ENCODE measurements at regions not wholly inside any gene's neighbourhood (a gene's known extent, or its start where the extent isn't known, plus 50 kb on each side); places are given as distances from the start of the nearest gene placed in this dataset.

DNA sequence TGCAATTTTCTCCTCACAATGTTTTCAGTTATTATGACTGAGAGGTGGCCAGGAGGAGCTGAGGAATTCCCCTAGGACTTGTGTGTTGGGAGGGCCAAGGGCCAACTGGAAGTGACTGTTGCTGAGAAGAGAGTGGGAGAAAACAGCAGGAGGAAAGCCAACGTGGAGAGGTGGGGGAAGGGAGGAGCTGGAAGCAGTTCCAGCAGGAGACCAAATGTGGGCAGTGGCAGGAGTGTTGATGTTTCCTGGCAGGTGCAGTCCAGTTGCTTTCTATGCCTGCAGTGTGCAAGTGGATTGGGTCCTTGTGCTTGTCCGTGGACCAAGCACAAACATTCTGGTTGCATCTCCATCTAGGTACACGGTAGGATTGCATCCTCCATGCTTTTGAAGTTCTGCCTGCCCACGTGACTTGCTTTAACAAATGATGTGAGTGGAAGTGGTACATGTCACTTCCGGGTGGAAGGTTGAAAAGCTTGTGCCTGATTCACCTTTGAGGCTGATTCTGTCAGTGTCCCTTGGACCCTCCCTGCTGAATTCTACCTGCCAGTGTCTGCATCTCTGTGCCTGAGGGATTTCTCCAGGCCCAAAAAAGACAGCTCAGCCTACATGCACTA is 54.7 kb upstream of the CRHR1 start:
- DNase-seq: no peak

GRCh38 chr17:45730192-45730591 is 53.9 kb upstream of the CRHR1 start:
- DNase-seq: no peak

DNA sequence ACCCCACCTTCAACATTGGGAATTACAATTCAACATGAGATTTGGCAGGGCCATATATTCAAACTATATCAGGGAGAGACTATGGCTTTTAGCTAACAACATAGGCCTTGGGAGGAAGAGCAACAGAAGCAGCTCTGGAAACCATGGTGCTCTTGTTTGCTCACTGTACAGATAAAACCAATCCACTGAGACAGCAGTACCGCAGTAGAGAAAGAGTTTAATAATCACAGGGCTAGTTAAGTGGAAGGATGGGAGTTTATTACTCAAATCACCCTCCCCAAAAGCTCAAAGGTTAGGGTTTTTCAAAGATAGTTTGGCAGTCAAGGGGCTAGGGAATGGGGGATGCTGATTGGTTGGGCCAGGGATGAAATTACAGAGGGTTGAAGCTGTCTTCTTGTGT is 52.7 kb upstream of the CRHR1 start:
- DNase-seq: no peak

DNA sequence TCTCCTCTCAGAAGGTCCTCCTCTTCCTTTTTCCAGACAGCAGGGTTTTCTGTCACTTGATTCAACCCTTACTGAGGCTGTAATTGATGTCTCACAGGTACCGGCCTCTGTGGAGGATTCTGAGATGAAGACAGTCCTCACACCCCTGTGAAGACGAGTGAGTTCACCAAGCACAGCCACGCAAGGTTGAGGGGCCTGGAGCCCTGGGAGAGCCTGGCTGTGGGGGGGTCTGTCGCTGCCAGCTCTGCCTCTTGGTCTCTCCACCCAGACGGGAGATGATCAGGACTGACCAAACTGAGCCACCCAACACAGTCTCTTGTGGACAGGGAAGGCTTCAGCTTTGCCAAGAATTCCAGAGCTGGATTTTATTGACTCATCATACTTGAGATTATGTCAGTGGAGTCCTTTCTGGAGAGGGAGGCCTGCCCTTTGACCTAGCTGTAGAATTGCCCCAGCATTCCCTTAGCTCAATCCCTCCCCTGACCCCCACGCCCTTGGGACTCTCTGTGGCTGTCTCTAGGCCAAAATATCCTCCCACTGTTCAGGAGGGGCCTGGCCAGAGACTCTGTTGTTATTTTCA is 51.1 kb upstream of the CRHR1 start:
- DNase-seq: no peak

DNA sequence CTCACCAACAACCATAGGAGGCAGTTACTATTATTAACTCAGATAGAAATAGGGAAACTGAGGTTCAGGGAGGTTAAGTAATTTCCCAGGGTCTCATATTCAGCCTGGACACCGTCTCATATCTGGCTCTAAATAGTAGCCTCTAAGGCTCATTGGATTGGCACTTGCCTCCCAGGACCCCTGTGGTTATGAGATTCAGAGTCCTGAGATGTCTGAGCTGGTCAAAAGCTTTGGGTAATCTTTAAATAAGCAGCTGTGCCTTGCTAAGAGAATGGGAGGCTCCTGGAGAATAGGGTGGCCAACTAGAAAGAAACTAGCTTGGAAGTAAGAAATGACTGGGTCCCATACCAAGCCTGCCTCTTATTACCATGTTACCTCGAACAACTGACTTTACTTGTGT is 50.3 kb upstream of the CRHR1 start:
- no peak for DNase-seq

Measured in hematopoietic multipotent progenitor cell treated with erythropoietin and hydrocortisone succinate and interleukin-3 and kit ligand, for 8 days (in vitro differentiated cells).